GM23338 (cell line): ENCODE measurements at regions not wholly inside any gene's neighbourhood (a gene's known extent, or its start where the extent isn't known, plus 50 kb on each side); places are given as distances from the start of the nearest gene placed in this dataset.

Source experiments
- ATAC-seq: fragments of 200-7000 bp; cut with Tn5 transposase; 3 replicates; pipeline ENCODE4 v1.9.1; 2020
- DNase-seq: peaks from one replicate; pipeline ENCODE4 v3.0.0-alpha.2; 2015; ENCODE audit warnings: low spot score
- H2AFZ ChIP-seq: fragments of 200-600 bp; sonication (generic); 2 replicates; pipeline ENCODE4 v1.8.0; 2016; ENCODE audit warnings: antibody characterized with exemption, mild to moderate bottlenecking, moderate library complexity
- H3F3A ChIP-seq: fragments of 200-600 bp; sonication (generic); replicated peaks from 2 replicates; pipeline ENCODE4 v1.8.0; 2017; ENCODE audit warnings: antibody characterized with exemption, mixed run types, low read depth
- H3K27ac ChIP-seq: fragments of 200-600 bp; sonication (generic); 2 replicates; pipeline ENCODE4 v1.6.1; 2016; ENCODE audit warnings: low read depth
- H3K27me3 ChIP-seq: fragments of 200-600 bp; sonication (generic); 2 replicates; pipeline ENCODE4 v1.8.0; 2016; ENCODE audit warnings: mild to moderate bottlenecking, mixed run types, moderate library complexity; ENCODE audit not compliant: insufficient read depth
- H3K36me3 ChIP-seq: fragments of 200-600 bp; sonication (generic); 2 replicates; pipeline ENCODE4 v1.8.0; 2016; ENCODE audit warnings: mild to moderate bottlenecking; ENCODE audit not compliant: insufficient read depth
- H3K4me1 ChIP-seq: fragments of 200-600 bp; sonication (generic); 2 replicates; pipeline ENCODE4 v1.8.0; 2016; ENCODE audit warnings: mild to moderate bottlenecking, moderate library complexity; ENCODE audit not compliant: insufficient read depth
- H3K4me2 ChIP-seq: fragments of 200-600 bp; sonication (generic); 2 replicates; pipeline ENCODE4 v1.7.1; 2017; ENCODE audit warnings: mixed run types
- H3K4me3 ChIP-seq: fragments of 200-600 bp; sonication (generic); 2 replicates; pipeline ENCODE4 v1.6.1; 2016; ENCODE audit warnings: mixed run types
- H3K79me2 ChIP-seq: fragments of 200-600 bp; sonication (generic); replicated peaks from 2 replicates; pipeline ENCODE4 v1.8.0; 2017; ENCODE audit warnings: mild to moderate bottlenecking; ENCODE audit not compliant: insufficient read depth
- H3K9me2 ChIP-seq: fragments of 200-600 bp; sonication (generic); 2 replicates; pipeline ENCODE4 v1.8.0; 2017; ENCODE audit not compliant: insufficient read depth
- H4K20me1 ChIP-seq: fragments of 200-600 bp; sonication (generic); replicated peaks from 2 replicates; pipeline ENCODE4 v1.8.0; 2017; ENCODE audit warnings: mild to moderate bottlenecking; ENCODE audit not compliant: insufficient read depth
- H3K27ac Mint-ChIP-seq: 2 replicates; pipeline ENCODE4 v1.8.0; 2020; ENCODE audit warnings: inconsistent platforms, mild to moderate bottlenecking, moderate library complexity, mixed read lengths
- H3K27me3 Mint-ChIP-seq: 3 replicates; pipeline ENCODE4 v1.8.0; 2022; ENCODE audit warnings: low read depth, mild to moderate bottlenecking, moderate library complexity, mixed read lengths, inconsistent platforms; ENCODE audit not compliant: insufficient read depth, poor library complexity
- H3K36me3 Mint-ChIP-seq: 3 replicates; pipeline ENCODE4 v1.8.0; 2021; ENCODE audit warnings: low read depth, mild to moderate bottlenecking, inconsistent platforms, moderate library complexity, mixed read lengths
- H3K4me1 Mint-ChIP-seq: 3 replicates; pipeline ENCODE4 v1.8.0; 2020; ENCODE audit warnings: mild to moderate bottlenecking, inconsistent platforms, mixed read lengths
- H3K4me3 Mint-ChIP-seq: 3 replicates; pipeline ENCODE4 v1.8.0; 2021; ENCODE audit warnings: moderate library complexity, mild to moderate bottlenecking, inconsistent platforms, mixed read lengths
- H3K9me3 Mint-ChIP-seq: 3 replicates; pipeline ENCODE4 v1.8.0; 2020; ENCODE audit warnings: moderate library complexity, mild to moderate bottlenecking, inconsistent platforms, mixed read lengths
- CREB1 ChIP-seq: fragments of 250-450 bp; sonication (Bioruptor Pico); IDR thresholded peaks from 2 replicates; pipeline ENCODE4 v1.5.0; 2020; ENCODE audit warnings: low read depth, mild to moderate bottlenecking, moderate library complexity
- EZH2 ChIP-seq: fragments of 200-600 bp; sonication (generic); IDR thresholded peaks from one replicate; pipeline ENCODE4 v1.8.0; 2017; ENCODE audit warnings: antibody characterized with exemption, mild to moderate bottlenecking, low read depth; ENCODE audit not compliant: unreplicated experiment
- EZH2phosphoT487 ChIP-seq: fragments of 200-600 bp; sonication (generic); IDR thresholded peaks from one replicate; pipeline ENCODE4 v1.8.1; 2018; ENCODE audit warnings: antibody characterized with exemption; ENCODE audit not compliant: unreplicated experiment
- JUNB ChIP-seq: IDR thresholded peaks from one replicate; pipeline ENCODE4 v1.6.1; 2016; ENCODE audit warnings: antibody characterized with exemption; ENCODE audit not compliant: unreplicated experiment
- NANOG ChIP-seq: IDR thresholded peaks from 2 replicates; pipeline ENCODE4 v1.6.1; 2016; ENCODE audit warnings: antibody characterized with exemption, borderline replicate concordance
- POLR2AphosphoS5 ChIP-seq: IDR thresholded peaks from 2 replicates; pipeline ENCODE4 v1.6.1; 2016; ENCODE audit warnings: antibody characterized with exemption, low read depth
- STAT1 ChIP-seq: IDR thresholded peaks from one replicate; pipeline ENCODE4 v1.6.1; 2016; ENCODE audit warnings: antibody characterized with exemption; ENCODE audit not compliant: unreplicated experiment
- ZNF114 ChIP-seq: fragments of 250-450 bp; sonication (Bioruptor Pico); IDR thresholded peaks from 2 replicates; pipeline ENCODE4 v1.5.0; 2020; ENCODE audit warnings: mild to moderate bottlenecking, moderate library complexity
- ZNF331 ChIP-seq: fragments of 250-450 bp; sonication (Bioruptor Pico); IDR thresholded peaks from 2 replicates; pipeline ENCODE4 v1.5.0; 2020; ENCODE audit warnings: low read depth, mild to moderate bottlenecking, moderate library complexity
- TF ChIP-seq, protein P1 (sequence below): IDR thresholded peaks from one replicate; pipeline ENCODE4 v1.6.1; 2018; ENCODE audit warnings: antibody characterized with exemption; ENCODE audit not compliant: unreplicated experiment
- TF ChIP-seq, protein P2 (sequence below), 2 experiments: fragments of 200-600 bp in 1 of 2; sonication (generic) in 1 of 2; conservative IDR thresholded peaks; 2 replicates each; pipeline versions ENCODE4 v1.5.1 to v1.6.1; 2016 to 2017; ENCODE audit warnings: antibody characterized with exemption in 2 of 2, low read depth in 2 of 2, mild to moderate bottlenecking in 2 of 2, moderate library complexity in 1 of 2
- TF ChIP-seq, protein P3 (sequence below): IDR thresholded peaks from 2 replicates; pipeline ENCODE4 v1.6.1; 2016; ENCODE audit warnings: antibody characterized with exemption
- TF ChIP-seq, protein P4 (sequence below): fragments of 250-450 bp; sonication (Bioruptor Pico); IDR thresholded peaks from 2 replicates; pipeline ENCODE4 v1.5.0; 2020; ENCODE audit warnings: mild to moderate bottlenecking, moderate library complexity

DNA sequence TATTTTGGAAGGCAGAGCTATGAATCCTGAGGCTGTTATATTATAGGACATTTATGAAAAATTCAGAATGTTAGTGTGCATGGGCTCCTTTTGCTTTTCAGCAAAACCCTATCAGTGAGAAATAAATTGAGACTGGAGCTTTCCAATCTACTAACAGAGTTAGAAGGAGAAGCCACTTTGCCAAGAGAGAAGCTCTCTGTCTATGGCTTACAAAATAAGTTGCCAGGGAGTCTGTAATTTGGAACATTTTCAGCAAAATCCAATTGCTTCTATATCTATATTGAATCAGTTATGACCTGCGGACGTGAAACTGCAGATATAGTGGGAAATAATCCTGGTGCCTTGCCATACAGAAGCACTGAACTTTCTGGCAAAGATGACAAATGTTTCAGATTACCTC, 279.3 kb downstream of the CDH19 start:
- Mint-ChIP-seq H3K9me3 (no peaks in the 10 kb centered on the region; the same call in 2 of the 3 replicates), H3K4me1 (peaks cover 21% of the 10 kb centered on the region), H3K27me3 (no peaks in the 10 kb centered on the region), H3K27ac (no peak overlapping the region), H3K4me3 (no peak overlapping the region), H3K36me3 (no peaks in the 10 kb centered on the region)
- no peak for DNase-seq
- TF ChIP-seq, protein P1, sequence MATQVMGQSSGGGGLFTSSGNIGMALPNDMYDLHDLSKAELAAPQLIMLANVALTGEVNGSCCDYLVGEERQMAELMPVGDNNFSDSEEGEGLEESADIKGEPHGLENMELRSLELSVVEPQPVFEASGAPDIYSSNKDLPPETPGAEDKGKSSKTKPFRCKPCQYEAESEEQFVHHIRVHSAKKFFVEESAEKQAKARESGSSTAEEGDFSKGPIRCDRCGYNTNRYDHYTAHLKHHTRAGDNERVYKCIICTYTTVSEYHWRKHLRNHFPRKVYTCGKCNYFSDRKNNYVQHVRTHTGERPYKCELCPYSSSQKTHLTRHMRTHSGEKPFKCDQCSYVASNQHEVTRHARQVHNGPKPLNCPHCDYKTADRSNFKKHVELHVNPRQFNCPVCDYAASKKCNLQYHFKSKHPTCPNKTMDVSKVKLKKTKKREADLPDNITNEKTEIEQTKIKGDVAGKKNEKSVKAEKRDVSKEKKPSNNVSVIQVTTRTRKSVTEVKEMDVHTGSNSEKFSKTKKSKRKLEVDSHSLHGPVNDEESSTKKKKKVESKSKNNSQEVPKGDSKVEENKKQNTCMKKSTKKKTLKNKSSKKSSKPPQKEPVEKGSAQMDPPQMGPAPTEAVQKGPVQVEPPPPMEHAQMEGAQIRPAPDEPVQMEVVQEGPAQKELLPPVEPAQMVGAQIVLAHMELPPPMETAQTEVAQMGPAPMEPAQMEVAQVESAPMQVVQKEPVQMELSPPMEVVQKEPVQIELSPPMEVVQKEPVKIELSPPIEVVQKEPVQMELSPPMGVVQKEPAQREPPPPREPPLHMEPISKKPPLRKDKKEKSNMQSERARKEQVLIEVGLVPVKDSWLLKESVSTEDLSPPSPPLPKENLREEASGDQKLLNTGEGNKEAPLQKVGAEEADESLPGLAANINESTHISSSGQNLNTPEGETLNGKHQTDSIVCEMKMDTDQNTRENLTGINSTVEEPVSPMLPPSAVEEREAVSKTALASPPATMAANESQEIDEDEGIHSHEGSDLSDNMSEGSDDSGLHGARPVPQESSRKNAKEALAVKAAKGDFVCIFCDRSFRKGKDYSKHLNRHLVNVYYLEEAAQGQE, result no peak
- TF ChIP-seq ZNF114 (CRISPR knock-in tag), result no peak
- TF ChIP-seq, protein P2, sequence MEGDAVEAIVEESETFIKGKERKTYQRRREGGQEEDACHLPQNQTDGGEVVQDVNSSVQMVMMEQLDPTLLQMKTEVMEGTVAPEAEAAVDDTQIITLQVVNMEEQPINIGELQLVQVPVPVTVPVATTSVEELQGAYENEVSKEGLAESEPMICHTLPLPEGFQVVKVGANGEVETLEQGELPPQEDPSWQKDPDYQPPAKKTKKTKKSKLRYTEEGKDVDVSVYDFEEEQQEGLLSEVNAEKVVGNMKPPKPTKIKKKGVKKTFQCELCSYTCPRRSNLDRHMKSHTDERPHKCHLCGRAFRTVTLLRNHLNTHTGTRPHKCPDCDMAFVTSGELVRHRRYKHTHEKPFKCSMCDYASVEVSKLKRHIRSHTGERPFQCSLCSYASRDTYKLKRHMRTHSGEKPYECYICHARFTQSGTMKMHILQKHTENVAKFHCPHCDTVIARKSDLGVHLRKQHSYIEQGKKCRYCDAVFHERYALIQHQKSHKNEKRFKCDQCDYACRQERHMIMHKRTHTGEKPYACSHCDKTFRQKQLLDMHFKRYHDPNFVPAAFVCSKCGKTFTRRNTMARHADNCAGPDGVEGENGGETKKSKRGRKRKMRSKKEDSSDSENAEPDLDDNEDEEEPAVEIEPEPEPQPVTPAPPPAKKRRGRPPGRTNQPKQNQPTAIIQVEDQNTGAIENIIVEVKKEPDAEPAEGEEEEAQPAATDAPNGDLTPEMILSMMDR (conservative IDR thresholded peaks at IDR 0.05; ENCODE audit: low read depth in 2 of 2), result no peak
- no peak for TF ChIP-seq STAT1
- TF ChIP-seq, protein P3, sequence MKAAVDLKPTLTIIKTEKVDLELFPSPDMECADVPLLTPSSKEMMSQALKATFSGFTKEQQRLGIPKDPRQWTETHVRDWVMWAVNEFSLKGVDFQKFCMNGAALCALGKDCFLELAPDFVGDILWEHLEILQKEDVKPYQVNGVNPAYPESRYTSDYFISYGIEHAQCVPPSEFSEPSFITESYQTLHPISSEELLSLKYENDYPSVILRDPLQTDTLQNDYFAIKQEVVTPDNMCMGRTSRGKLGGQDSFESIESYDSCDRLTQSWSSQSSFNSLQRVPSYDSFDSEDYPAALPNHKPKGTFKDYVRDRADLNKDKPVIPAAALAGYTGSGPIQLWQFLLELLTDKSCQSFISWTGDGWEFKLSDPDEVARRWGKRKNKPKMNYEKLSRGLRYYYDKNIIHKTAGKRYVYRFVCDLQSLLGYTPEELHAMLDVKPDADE, result no peak
- TF ChIP-seq, protein P4, sequence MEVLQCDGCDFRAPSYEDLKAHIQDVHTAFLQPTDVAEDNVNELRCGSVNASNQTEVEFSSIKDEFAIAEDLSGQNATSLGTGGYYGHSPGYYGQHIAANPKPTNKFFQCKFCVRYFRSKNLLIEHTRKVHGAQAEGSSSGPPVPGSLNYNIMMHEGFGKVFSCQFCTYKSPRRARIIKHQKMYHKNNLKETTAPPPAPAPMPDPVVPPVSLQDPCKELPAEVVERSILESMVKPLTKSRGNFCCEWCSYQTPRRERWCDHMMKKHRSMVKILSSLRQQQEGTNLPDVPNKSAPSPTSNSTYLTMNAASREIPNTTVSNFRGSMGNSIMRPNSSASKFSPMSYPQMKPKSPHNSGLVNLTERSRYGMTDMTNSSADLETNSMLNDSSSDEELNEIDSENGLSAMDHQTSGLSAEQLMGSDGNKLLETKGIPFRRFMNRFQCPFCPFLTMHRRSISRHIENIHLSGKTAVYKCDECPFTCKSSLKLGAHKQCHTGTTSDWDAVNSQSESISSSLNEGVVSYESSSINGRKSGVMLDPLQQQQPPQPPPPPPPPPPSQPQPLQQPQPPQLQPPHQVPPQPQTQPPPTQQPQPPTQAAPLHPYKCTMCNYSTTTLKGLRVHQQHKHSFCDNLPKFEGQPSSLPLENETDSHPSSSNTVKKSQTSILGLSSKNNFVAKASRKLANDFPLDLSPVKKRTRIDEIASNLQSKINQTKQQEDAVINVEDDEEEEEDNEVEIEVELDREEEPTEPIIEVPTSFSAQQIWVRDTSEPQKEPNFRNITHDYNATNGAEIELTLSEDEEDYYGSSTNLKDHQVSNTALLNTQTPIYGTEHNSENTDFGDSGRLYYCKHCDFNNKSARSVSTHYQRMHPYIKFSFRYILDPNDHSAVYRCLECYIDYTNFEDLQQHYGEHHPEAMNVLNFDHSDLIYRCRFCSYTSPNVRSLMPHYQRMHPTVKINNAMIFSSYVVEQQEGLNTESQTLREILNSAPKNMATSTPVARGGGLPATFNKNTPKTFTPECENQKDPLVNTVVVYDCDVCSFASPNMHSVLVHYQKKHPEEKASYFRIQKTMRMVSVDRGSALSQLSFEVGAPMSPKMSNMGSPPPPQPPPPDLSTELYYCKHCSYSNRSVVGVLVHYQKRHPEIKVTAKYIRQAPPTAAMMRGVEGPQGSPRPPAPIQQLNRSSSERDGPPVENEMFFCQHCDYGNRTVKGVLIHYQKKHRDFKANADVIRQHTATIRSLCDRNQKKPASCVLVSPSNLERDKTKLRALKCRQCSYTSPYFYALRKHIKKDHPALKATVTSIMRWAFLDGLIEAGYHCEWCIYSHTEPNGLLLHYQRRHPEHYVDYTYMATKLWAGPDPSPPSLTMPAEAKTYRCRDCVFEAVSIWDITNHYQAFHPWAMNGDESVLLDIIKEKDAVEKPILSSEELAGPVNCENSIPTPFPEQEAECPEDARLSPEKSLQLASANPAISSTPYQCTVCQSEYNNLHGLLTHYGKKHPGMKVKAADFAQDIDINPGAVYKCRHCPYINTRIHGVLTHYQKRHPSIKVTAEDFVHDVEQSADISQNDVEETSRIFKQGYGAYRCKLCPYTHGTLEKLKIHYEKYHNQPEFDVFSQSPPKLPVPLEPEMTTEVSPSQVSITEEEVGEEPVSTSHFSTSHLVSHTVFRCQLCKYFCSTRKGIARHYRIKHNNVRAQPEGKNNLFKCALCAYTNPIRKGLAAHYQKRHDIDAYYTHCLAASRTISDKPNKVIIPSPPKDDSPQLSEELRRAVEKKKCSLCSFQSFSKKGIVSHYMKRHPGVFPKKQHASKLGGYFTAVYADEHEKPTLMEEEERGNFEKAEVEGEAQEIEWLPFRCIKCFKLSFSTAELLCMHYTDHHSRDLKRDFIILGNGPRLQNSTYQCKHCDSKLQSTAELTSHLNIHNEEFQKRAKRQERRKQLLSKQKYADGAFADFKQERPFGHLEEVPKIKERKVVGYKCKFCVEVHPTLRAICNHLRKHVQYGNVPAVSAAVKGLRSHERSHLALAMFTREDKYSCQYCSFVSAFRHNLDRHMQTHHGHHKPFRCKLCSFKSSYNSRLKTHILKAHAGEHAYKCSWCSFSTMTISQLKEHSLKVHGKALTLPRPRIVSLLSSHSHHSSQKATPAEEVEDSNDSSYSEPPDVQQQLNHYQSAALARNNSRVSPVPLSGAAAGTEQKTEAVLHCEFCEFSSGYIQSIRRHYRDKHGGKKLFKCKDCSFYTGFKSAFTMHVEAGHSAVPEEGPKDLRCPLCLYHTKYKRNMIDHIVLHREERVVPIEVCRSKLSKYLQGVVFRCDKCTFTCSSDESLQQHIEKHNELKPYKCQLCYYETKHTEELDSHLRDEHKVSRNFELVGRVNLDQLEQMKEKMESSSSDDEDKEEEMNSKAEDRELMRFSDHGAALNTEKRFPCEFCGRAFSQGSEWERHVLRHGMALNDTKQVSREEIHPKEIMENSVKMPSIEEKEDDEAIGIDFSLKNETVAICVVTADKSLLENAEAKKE (CRISPR knock-in tag), result no peak
- no peak for TF ChIP-seq CREB1 (CRISPR knock-in tag)
- TF ChIP-seq NANOG, result no peak
- TF ChIP-seq ZNF331 (CRISPR knock-in tag), result no peak
- no peak for TF ChIP-seq EZH2phosphoT487
- no peak for TF ChIP-seq JUNB
- TF ChIP-seq POLR2AphosphoS5, result no peak
- TF ChIP-seq EZH2, result no peak
- Histone ChIP-seq H3K79me2 (no peaks in the 10 kb centered on the region), H3K36me3 (no peaks in the 10 kb centered on the region), H3K27ac (no peak overlapping the region), H3K9me2 (peaks cover 2% of the 10 kb centered on the region; the same call in 1 of the 2 replicates), H4K20me1 (no peaks in the 10 kb centered on the region), H3F3A (no peaks in the 10 kb centered on the region), H3K4me3 (no peak overlapping the region), H2AFZ (no peak overlapping the region), H3K4me1 (peaks cover 18% of the 10 kb centered on the region), H3K4me2 (no peak overlapping the region), H3K27me3 (no peaks in the 10 kb centered on the region)
- ATAC-seq, result no peak
